ENCODE measurements at regions not wholly inside any gene's neighbourhood (a gene's known extent, or its start where the extent isn't known, plus 50 kb on each side); places are given as distances from the start of the nearest gene placed in this dataset.

DNA sequence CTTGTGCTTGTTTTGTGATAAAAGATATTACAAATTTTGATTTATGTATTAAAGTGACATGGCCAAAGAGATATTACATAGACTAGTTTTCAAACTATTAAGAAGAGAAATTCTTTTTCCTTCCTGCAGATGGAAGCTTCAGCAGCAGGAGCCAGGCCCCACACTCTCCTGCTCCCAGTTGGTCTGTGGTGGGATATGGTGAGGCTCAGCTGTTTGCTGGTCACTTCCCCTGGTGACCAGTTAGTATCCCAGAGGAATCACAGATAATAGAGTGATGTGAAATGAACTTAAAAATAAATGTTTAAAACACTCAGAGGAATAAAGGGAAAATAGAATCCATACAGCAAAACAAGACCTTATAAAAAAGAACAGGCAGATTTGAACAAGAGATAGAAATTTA is 154.7 kb downstream of the KTN1 start:
- no peak for DNase-seq

DNA sequence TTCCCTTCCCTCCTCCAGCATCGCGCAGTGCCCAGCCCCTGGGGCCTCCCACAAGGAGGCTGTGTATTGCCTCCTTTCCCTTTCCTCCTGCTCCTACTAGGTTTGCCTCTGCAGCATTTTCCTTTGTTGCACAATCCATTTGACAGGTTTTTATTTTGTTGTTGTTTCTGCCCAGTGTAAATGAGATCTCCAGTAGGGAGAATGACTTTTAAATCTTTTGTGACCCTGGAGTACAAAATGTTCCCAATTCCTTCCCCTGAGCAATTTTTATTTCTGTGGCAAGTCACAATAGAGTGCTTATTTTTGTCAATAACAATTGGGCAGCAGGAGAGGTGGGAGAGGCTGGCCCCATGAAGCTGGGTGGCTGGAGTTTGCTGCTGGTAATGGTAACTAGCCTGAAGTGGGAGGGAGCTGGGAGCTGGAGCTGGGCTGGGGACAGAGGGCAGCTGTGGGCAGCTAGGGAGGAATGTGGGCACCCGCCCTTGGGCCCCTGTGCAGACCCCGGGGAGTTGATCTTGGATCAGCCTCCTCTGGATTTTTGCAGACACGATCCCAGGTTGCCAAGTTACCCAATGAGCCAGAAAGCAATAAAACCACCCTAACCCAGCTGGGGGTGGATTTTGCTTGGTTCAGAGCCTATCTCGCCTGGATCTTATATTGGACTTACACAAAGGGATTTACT is 160.1 kb downstream of the KTN1 start:
- no peak for DNase-seq

DNA sequence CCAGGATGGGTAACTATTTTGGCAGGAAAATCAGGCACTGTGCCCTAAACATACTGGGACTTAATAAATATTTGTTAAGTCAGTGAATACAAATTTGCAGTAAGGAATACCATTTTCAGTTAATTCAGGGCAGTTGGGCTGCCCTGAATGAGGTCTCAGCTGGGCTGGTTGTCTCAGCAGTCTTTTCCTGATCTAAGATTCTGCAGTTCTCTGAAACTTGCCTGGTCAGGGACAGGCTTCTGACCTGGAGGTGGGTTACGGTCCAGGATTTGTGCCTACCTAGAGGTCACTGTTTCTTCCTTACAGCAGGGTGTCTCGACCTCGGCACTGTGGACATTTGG is 160.6 kb downstream of the KTN1 start:
- no peak for DNase-seq

DNA sequence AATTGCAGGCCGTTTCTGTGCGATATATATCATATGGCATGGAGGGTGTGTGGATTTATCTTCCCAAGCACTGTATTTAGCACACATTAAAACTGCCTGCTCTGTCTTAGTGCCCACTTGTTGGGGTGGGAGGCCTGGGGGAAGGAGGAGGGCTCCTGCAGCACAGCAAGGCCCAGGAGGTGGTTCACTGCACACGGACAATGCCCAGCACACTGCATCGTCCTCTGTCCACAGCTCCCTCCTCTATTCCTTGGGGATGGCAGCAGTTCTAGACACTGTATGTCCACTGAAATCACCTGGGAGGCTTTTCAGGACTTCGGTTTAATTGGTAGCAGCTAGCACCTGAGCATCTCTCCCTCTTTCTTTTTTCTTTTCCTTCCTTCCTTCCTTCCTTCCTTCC is 161.2 kb downstream of the KTN1 start:
- DNase-seq: no peak

DNA sequence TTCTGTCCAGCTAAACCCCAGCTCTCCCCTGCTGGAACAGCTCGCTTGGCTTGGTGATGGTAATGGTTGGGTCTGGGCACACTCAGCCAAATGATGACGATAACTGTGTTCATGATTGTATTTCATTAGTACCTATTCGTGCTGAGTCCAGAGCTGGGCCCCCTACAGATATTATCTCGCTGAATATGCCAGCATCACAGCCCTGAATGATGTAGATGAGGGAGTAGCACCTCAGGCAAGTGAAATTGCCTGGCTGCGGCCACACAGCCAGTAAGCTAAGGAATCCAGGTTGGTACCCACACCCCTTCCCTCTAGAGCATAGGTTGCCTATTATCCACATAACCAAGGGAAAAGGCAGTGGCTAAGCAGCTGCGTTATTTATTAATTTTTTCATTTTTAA is 163.5 kb downstream of the KTN1 start:
- no peak for DNase-seq

DNA sequence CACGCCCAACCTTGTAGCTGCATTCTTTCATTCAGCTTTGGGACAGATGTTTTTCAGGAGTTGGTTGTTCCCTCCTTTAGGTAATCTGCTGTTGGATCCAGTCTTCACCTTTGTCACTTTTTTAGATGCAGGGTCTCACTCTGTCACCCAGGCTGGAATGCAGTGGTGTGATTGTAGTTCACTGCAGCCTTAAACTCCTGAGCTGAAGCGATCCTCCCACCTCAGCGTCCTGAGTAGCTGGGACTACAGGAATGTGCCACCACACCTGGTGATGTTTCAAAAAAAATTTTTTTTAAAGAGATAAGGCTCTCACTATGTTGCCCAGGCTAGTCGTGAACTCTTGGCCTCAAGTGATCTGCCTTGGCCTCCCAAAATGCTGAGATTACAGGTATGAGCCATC is 164.3 kb downstream of the KTN1 start:
- DNase-seq: no peak

DNA sequence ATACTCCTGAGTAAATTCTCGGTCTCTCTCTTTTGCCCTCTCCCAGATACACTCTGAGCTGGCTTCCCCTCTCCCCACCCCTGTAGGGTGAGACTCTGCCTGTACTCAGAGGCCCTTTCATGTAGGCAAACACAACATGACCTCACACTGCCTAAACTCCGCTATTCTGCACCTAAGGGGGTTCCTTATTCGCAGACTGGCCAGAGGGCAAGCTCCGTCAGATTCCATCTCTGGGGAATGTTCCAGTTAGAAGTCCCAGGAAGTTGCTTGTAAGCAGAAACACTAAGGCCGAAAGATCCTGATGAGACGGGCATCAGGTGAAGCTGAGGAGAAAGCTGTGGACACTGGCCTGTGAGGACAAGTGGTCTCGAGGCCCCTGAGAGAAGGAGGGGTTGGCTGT is 165.9 kb downstream of the KTN1 start:
- DNase-seq: no peak

DNA sequence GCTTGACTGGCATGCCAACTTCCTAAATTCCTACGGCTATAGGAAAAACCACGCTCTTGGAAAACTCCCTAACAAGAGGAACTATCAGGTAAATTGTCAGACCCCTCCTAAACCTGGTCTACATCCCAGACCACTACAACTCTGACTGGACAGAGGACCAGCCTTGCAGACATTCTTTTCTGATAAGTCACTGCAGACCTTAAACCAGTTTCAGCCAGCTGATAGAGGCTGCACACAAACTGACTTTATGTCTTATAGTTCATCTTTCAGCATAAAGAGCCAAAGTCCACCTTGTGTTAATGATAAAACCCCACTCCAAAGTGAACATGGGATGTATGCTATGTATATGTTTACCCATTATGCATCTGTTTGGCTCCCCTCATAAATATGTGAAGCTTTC is 166.6 kb downstream of the KTN1 start:
- no peak for DNase-seq

DNA sequence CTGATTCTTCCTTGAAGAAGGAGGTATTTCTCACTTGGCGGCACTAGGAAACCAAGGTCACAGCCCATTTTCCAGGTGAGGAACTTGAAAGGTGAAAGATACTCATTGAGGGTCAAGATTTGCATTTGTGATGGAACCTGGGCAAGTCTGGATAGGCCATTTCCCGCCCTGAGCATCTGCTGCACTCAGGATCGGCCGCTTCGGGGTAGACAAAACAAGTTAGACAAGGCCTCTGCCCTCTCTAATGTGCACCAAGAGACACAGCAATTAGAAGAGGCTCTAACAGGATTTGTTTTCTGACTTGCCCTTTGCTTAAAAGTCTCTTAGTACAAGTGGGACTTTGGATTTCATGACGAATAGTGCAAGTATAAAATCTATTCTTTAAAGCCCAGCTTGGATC is 167.2 kb downstream of the KTN1 start:
- DNase-seq: no peak

DNA sequence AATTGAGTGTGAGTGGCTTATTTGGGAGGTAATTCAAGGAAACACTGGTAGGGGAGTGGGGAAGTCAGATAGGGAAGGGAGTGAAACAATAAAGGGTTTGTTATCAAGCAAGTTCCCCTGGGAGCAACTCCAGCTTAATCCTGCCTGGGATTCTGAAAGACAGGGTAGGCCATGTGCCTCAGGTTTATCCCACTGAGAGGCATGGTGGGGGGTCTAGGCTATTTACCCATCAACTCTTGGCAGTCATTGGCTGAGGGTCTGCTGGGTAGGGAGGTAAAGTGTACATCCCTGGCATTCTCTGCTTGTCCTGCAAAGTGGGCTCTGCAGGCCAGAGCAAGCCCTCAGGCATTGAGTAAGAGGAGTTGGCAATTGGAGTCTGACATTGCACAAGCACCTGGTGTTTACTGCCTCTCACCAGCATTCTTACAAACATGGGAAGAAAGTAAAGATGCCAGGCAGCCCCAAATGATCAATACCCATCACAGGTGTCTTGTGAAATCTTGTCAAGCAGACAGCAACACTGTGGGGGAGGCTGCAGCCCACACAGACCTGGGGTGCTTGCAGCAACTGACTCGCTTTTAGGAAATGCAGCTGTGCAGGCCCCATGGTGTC is 169.3 kb downstream of the KTN1 start:
- no peak for DNase-seq

DNA sequence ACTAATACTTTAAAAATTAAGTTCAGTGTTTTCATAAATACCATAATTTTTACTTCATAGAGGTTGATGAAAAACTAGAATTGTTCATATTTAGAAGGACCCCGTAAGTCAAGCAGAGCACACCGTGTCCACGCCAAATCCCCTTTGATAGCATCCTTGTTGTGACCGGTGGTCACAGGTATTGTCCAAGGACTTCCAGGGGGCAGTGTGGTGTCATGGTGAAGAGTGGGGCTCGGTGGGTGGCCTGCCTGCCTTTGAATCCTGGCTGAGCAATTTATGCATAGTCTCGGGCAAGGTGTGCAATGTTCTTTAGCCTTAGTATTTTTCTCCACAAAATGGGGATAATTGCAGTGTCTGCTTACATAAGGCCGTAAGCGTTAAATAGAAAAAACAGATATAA is 169.9 kb downstream of the KTN1 start:
- DNase-seq: no peak

DNA sequence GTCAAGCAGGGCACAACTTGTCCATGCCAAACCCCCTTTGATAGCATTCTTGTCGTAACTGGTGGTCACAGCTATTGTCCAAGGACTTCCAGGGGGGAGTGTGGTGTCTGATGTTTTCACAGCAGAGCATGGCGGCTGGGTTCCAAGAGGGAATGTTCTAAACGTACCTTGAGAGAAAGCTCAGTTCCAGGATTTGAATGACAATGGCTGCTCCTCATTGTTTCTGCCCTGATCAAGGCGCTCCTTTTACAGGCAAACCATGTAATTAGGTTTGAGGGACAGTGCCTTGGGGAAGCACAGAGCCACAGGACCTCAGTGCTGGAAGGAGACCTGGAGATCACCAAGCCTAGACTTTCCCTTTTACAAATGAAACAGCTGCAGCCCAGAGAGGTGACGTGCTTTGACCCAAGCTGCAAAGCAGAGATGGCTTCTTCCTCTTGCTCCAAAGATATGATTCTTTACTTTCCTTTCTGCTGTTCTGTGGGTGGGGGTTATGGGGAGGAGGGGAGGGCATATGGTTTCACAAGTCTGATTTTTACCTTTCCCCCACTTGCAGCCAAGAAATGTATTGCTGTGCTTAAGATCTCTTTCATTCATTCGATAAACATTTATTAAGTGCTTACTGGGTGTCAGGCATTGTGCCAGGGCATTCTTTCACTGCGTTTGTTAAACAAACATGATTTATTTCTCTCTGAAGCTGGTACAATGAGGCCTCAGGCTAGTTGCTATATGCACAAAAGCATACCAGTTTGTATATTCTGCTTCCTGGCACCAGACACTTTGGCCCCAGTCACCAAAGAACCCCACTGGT is 172.8 kb downstream of the KTN1 start:
- no peak for DNase-seq

DNA sequence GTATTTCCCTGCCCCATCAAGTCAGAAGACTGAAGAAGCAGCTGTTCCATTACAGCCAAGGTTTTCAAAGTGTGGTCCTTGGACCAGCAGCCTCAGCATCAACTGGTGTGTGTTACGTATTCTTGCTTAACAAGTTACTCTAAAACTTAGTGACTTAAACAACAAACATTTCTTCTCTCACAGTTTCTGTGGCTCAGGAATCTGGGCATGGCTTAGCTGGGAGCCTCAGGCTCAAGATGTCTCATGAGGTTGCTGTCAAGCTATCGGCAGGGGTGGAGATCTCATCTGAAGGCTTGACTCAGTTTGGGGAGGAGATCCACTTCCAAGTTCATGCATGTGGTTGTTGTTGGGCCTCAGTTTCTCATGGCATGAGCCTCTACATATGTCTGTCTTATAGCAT is 174.5 kb downstream of the KTN1 start:
- DNase-seq: no peak

DNA sequence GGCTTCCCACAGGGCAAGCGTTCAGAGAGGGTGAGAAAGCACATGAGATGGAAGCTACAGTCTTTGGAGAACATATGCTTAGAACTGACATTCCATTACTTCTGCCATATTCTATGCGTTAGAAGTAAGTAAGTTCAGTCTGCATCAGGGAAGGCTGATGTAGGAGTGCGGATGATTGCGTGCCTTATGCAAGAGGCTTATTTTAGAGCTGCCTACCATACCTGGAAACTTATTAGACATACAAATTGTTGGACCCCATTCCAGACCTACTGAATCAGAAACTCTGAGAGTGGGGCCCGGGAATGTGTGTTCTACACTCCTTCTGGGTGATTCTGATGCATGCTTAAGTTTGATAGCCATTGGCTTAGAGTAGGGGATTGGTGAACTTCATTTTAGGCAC is 174.9 kb downstream of the KTN1 start:
- no peak for DNase-seq

DNA sequence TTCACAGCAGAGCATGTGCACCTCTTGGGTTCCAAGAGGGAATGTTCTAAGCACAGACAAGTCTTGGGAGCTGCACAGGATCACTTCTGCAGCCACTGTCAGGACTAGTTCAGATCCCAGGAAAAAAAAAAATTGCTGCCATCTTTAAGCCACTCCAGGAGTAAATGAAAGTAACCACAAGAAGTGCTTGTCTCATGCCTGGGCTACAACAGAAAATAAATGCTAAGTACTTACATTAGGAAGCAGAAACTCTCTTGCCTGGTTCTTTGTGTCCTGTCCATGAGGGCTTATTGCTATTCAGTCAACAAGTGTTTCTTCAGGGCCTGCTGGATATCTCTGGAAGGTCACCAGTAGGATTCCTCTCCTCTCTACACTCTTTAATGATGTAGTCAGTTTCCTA is 176.1 kb downstream of the KTN1 start:
- no peak for DNase-seq

DNA sequence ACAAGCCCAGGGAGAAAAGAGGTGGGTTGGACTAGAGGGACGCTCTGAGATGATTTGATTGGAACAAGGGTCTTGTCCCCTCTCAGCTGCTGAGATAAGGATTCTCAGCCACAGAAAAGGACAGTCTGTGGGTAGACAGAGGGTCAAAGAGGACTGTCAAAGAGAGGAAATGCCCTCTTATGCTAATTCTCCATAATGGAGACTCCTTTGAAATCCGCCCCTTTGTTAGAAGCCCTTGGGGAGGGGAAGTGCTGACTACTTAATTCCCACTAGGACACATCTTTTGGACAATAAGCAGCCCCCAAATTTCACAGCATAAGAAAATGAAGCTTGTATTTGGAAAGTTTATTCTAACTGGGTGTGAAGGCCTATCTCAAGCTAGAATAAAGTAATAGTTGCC is 176.6 kb downstream of the KTN1 start:
- no peak for DNase-seq

DNA sequence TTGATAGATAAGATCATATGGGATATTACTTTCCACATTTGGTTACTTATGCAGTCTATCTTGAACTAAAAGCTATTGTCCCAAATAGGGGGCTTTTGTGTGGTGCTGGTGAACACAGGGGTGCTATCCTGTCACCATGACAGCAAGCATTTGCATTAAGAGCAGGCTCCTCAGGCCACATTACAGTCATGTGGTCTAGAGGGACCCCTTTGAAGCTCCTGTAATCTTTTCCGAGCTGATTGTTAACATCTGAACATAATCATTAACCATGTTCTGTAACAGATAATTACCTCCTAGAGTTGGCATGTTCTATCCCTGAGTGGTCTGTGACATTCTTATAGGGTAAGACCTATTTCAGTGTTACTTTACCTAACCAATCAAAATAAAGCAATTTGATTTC is 178.8 kb downstream of the KTN1 start:
- DNase-seq: no peak

DNA sequence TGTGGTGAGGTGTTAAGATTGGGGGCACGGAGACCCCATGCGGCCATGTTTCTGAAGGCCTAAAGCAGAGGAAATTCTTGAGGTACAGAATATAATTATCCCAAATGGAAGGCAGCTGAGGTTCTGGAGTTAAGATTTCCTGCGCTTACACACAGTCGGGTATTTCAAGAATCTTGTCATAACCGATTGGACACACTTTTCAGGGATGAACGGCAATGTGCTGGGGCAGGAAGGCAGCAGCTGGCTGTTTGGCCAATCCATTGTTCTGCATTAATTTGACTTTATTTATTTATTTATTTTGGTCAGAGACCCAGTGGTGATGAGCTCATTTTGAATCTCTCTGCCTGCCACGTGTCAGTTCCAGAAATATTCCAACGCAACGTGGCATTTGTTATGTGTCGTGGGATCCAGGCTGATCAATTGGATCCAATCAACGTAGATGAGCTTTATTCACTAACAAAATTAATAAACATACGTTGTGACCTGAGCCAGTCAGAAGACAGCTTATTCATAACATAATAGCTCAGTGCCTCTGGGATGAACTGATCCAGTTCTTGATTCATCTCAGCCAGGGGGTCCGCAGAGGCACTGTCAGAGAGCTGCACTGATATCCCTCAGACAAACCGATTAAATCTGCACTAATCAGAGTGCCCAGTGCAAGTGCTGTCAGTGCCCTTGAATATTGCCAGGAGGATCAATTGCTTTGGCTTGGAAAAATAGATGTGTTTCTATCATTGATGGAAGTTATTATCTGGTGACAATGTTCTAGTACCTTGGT is 181.0 kb downstream of the KTN1 start:
- no peak for DNase-seq

DNA sequence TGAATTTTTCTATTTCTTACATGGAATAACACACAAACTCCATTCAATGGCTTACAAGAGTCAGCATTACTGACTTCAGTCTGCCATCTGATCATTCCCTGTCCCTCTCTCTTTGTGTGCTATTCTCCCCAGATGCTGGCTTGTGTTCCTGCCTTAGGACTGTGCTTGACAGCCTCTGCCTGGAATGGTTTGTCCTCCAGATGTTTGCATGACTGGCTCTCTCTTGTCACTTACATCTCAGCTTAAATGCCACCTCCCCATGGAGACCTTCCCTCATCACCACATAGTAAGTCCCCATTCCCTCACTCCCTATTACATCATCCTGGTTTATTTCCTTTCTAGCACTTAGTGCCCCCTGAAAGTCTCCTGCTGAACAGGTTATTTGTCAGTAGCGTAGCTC is 181.6 kb downstream of the KTN1 start:
- DNase-seq: no peak

DNA sequence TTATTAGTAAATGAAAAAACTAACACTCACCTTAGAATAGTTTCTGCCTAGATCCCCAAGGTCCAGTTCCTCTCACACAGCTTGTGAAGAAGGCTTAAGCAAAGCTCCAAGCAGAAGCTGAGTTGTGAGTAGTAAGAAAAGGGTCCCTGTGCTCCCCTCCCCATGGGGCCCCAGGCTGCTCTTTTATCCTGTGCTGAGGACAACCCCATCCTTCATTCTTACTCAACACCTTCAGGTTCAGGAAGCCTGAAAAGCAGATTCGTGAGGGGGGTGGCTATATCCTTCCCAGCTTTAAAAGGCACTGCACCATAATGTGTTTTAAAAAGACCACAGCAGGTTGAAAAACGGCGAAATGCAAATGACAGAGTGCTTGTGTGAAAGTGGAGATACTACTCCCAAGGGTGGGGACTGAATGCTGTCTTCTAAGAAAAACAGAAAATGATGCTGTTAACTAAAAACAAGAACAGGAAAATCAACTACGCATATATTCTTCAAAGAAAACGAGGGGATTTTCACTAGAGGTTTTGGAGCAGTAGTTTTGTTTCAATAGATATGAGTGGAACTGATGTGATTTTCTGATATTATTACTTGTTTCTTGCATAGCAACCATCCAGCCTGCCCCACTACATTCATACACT is 182.7 kb downstream of the KTN1 start:
- no peak for DNase-seq

DNA sequence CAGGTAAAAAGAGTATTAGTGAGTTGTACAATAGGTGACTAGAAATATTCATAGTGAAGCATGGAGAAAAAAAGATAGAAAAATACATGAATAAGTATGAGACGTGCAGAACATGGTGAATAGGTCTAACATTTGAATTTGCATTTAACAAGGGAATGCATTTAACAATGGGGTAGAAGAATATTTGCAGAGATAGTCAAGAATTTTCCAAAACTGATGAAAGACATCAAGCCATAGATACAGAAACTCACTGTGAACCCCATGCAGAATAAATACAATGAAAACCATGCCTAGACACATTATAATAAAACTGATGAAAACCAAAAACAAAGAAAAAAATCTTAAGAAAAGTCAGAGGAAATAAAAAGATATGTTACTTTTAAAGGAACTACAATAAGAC is 184.8 kb downstream of the KTN1 start:
- DNase-seq: no peak

DNA sequence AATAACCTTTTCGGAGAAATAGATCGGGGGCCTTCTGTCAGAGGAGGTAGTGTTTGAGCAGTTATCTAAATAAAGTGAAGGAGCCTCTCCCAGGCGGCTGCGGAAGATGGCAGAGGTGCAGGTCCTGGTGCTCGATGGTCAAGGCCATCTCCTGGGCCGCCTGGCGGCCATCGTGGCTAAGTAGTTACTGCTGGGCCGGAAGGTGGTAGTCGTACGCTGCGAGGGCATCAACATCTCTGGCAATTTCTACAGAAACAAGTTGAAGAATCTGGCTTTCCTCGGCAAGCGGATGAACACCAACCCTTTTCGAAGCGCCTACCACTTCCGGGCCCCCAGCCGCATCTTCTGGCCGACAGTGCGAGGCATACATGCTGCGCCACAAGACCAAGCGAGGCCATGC is 186.1 kb downstream of the KTN1 start:
- DNase-seq: no peak

DNA sequence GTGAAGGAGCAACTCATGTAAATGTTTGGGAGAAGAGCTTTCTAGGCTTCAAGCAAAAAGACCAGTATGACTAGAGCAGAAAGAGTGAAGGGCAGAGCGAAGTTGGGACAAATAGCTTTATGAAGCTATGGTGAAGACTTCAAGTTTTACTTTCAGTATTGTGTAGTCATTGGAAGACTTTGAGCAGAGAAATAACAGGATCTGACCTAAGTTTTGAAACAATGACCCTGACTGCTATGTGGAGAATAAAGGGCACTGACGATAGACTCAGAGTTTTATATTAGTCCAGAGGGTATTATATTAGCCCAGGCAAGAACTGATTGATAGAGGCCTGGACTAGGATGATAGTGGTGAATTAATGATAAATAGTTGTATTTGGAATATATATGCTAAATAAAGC is 187.3 kb downstream of the KTN1 start:
- no peak for DNase-seq
